CD14-positive monocyte (primary cell): ENCODE measurements at regions not wholly inside any gene's neighbourhood (a gene's known extent, or its start where the extent isn't known, plus 50 kb on each side); places are given as distances from the start of the nearest gene placed in this dataset.

Experiments used
- DNase-seq, 3 donors: peaks; one replicate each; pipeline ENCODE4 v3.0.0-alpha.2; 2011 to 2022
- H2AFZ ChIP-seq: 2 replicates; pipeline ENCODE4 v1.6.0; 2012; ENCODE audit warnings: mild to moderate bottlenecking, low read depth, low read length, inconsistent platforms; ENCODE audit not compliant: insufficient read depth, poor library complexity, severe bottlenecking
- H3K27ac ChIP-seq, 2 donors: 1 replicate in 1 of 2; 2 replicates in 1 of 2; pipeline ENCODE4 v1.5.1; 2012 to 2013; ENCODE audit warnings: low read length in 2 of 2, control low read depth in 1 of 2, inconsistent platforms in 1 of 2, low read depth in 1 of 2, mild to moderate bottlenecking in 1 of 2
- H3K27me3 ChIP-seq, 2 donors: one replicate each; pipeline versions ENCODE4 v1.6.0 to v1.6.1; 2011 to 2013; ENCODE audit warnings: low read length in 2 of 2; ENCODE audit not compliant: control insufficient read depth in 2 of 2, insufficient read depth in 2 of 2
- H3K36me3 ChIP-seq, 2 donors: replicated peaks in 1 of 2; 1 replicate in 1 of 2; 2 replicates in 1 of 2; pipeline versions ENCODE4 v1.5.1 to v1.6.1; 2012 to 2013; ENCODE audit warnings: low read length in 2 of 2, control low read depth in 1 of 2, inconsistent platforms in 1 of 2, mild to moderate bottlenecking in 1 of 2; ENCODE audit not compliant: insufficient read depth in 2 of 2, control insufficient read depth in 1 of 2
- H3K4me1 ChIP-seq, 2 donors: 1 replicate in 1 of 2; 2 replicates in 1 of 2; pipeline versions ENCODE4 v1.5.1 to v1.6.1; 2012 to 2013; ENCODE audit warnings: low read length in 2 of 2, control low read depth in 1 of 2, inconsistent platforms in 1 of 2, mild to moderate bottlenecking in 1 of 2, moderate library complexity in 1 of 2; ENCODE audit not compliant: insufficient read depth in 2 of 2, control insufficient read depth in 1 of 2
- H3K4me2 ChIP-seq: replicated peaks from 2 replicates; pipeline ENCODE3; 2012; ENCODE audit warnings: low read length, moderate library complexity, mild to moderate bottlenecking; ENCODE audit not compliant: poor library complexity, severe bottlenecking; ENCODE audit errors: extremely low read depth
- H3K4me3 ChIP-seq, 3 experiments: fragments of 200-600 bp in 1 of 3; sonication (generic) in 1 of 3; replicated peaks in 1 of 3; 1 replicate in 2 of 3; 2 replicates in 1 of 3; pipeline ENCODE4 v1.5.1; 2011 to 2013; ENCODE audit warnings: low read length in 3 of 3, mild to moderate bottlenecking in 3 of 3, control low read depth in 2 of 3, low read depth in 2 of 3, inconsistent platforms in 1 of 3, moderate library complexity in 1 of 3
- H3K79me2 ChIP-seq: 2 replicates; pipeline ENCODE4 v1.6.0; 2012; ENCODE audit warnings: mild to moderate bottlenecking, control low read depth, inconsistent platforms, low read length, moderate library complexity; ENCODE audit not compliant: insufficient read depth
- H3K9ac ChIP-seq: 2 replicates; pipeline ENCODE4 v1.6.0; 2017; ENCODE audit warnings: low read length, mild to moderate bottlenecking; ENCODE audit not compliant: insufficient read depth, poor library complexity, severe bottlenecking
- H3K9me3 ChIP-seq, 2 donors: replicated peaks in 1 of 2; 1 replicate in 1 of 2; 2 replicates in 1 of 2; pipeline versions ENCODE4 v1.5.1 to v1.6.1; 2012 to 2013; ENCODE audit warnings: low read length in 2 of 2, control low read depth in 1 of 2; ENCODE audit not compliant: control insufficient read depth in 1 of 2, insufficient read depth in 1 of 2
- H4K20me1 ChIP-seq: 2 replicates; pipeline ENCODE4 v1.6.0; 2012; ENCODE audit warnings: mild to moderate bottlenecking, low read length, control low read depth, moderate library complexity; ENCODE audit not compliant: insufficient read depth
- H3K27ac Mint-ChIP-seq, 7 donors: one replicate each; pipeline ENCODE4 v1.8.0; 2020; ENCODE audit warnings: mild to moderate bottlenecking in 7 of 7, mixed read lengths in 7 of 7, moderate library complexity in 6 of 7, inconsistent platforms in 2 of 7
- H3K27me3 Mint-ChIP-seq, 3 donors: one replicate each; pipeline ENCODE4 v1.8.0; 2021 to 2022; ENCODE audit warnings: low read depth in 3 of 3, mild to moderate bottlenecking in 3 of 3, mixed read lengths in 3 of 3, moderate library complexity in 3 of 3, inconsistent platforms in 1 of 3
- H3K36me3 Mint-ChIP-seq, 2 donors: one replicate each; pipeline ENCODE4 v1.8.0; 2020; ENCODE audit warnings: mixed read lengths in 2 of 2, inconsistent platforms in 1 of 2, mild to moderate bottlenecking in 1 of 2
- H3K4me1 Mint-ChIP-seq: one replicate; pipeline ENCODE4 v1.8.0; 2020; ENCODE audit warnings: mild to moderate bottlenecking, mixed read lengths
- H3K4me3 Mint-ChIP-seq, 2 donors: one replicate each; pipeline ENCODE4 v1.8.0; 2020; ENCODE audit warnings: mild to moderate bottlenecking in 2 of 2, mixed read lengths in 2 of 2, moderate library complexity in 1 of 2
- H3K9me3 Mint-ChIP-seq, 7 donors: one replicate each; pipeline ENCODE4 v1.8.0; 2020 to 2022; ENCODE audit warnings: mixed read lengths in 7 of 7, mild to moderate bottlenecking in 6 of 7, moderate library complexity in 6 of 7, inconsistent platforms in 2 of 7
- CTCF ChIP-seq: fragments of 200-600 bp; IDR thresholded peaks from one replicate; pipeline ENCODE4 v1.8.0; 2022; ENCODE audit warnings: antibody characterized with exemption, mild to moderate bottlenecking
- intact Hi-C, 2 donors: fragments of 100-400 bp; cut with micrococcal nuclease; formaldehyde crosslinking; loops; one replicate each; pipeline versions ENCODE4 v1.15.0 to v1.15.1; 2023

- peaks cover 0 to 1% (median 0%) of the 10 kb centered on the region in 3 donors for H3K27me3 Mint-ChIP-seq
- H3K27ac Mint-ChIP-seq, result no peak overlapping the region
- H3K4me1 ChIP-seq, result no peaks in the 10 kb centered on the region
- intact Hi-C loops, result no loop called here
- no peaks in the 10 kb centered on the region for H3K36me3 Mint-ChIP-seq
- H3K4me3 Mint-ChIP-seq, result no peak overlapping the region
- no peak overlapping the region for H3K4me3 ChIP-seq
- H2AFZ ChIP-seq, result no peak overlapping the region
- H3K36me3 ChIP-seq, result no peaks in the 10 kb centered on the region
- DNase-seq, result no peak
- H3K27ac ChIP-seq, result no peak overlapping the region
- no peaks in the 10 kb centered on the region for H3K79me2 ChIP-seq
- no peaks in the 10 kb centered on the region for H3K4me1 Mint-ChIP-seq
- peaks cover 0 to 4% of the 10 kb centered on the region in 2 donors for H3K9me3 ChIP-seq
- H3K9ac ChIP-seq, result no peak overlapping the region
- H3K4me2 ChIP-seq, result no peak overlapping the region
- H3K27me3 ChIP-seq, result no peaks in the 10 kb centered on the region
- no peak for TF ChIP-seq CTCF
- peaks cover 0 to 5% (median 0%) of the 10 kb centered on the region in 7 donors for H3K9me3 Mint-ChIP-seq
- H4K20me1 ChIP-seq, result no peaks in the 10 kb centered on the region
Measured at GRCh38 chr4:23009093-23009492, 316.4 kb downstream of the GBA3 start.

- H3K9ac ChIP-seq, result no peak overlapping the region
- Mint-ChIP-seq H3K4me1 (no peaks in the 10 kb centered on the region), H3K27ac (no peak overlapping the region), H3K4me3 (no peak overlapping the region), H3K36me3 (no peaks in the 10 kb centered on the region), H3K27me3 (peaks cover 0 to 1% (median 0%) of the 10 kb centered on the region in 3 donors), H3K9me3 (peaks cover 0 to 5% (median 0%) of the 10 kb centered on the region in 7 donors)
- TF ChIP-seq CTCF, result no peak
- no peak overlapping the region for H2AFZ ChIP-seq
- no peak overlapping the region for H3K27ac ChIP-seq
- H3K9me3 ChIP-seq, result peaks cover 0 to 4% of the 10 kb centered on the region in 2 donors
- no peaks in the 10 kb centered on the region for H3K4me1 ChIP-seq
- no peaks in the 10 kb centered on the region for H3K27me3 ChIP-seq
- intact Hi-C loops, result no loop called here
- no peak overlapping the region for H3K4me2 ChIP-seq
- no peaks in the 10 kb centered on the region for H3K79me2 ChIP-seq
- H4K20me1 ChIP-seq, result no peaks in the 10 kb centered on the region
- no peak for DNase-seq
- H3K4me3 ChIP-seq, result no peak overlapping the region
- no peaks in the 10 kb centered on the region for H3K36me3 ChIP-seq
Measured at GRCh38 chr4:23006756-23007155, 314.0 kb downstream of the GBA3 start.
